Cardiac muscle cell (in vitro differentiated cells and primary cell): ENCODE measurements at regions not wholly inside any gene's neighbourhood (a gene's known extent, or its start where the extent isn't known, plus 50 kb on each side); places are given as distances from the start of the nearest gene placed in this dataset.
A peak's percentile ranks its signal among the peaks of the same experiment; 100 is the strongest.

ENCODE experiments used
- DNase-seq, 2 donors: peaks; one replicate each; pipeline versions ENCODE4 v3.0.0 to v3.0.0-alpha.2; 2010 to 2017; ENCODE audit warnings: low read depth in 1 of 2, low spot score in 1 of 2
- H3K27ac ChIP-seq: fragments of 200-600 bp; sonication (generic); 2 replicates; pipeline ENCODE4 v1.5.1; 2016
- H3K27me3 ChIP-seq: fragments of 200-600 bp; sonication (generic); 2 replicates; pipeline ENCODE4 v1.6.0; 2016; ENCODE audit warnings: control low read depth
- H3K36me3 ChIP-seq: fragments of 200-600 bp; sonication (generic); 2 replicates; pipeline ENCODE4 v1.5.1; 2016; ENCODE audit warnings: control low read depth
- H3K4me1 ChIP-seq: fragments of 200-600 bp; sonication (generic); 2 replicates; pipeline ENCODE4 v1.8.1; 2017; ENCODE audit warnings: low read depth, mild to moderate bottlenecking, mixed run types
- H3K4me3 ChIP-seq: fragments of 200-600 bp; sonication (generic); 2 replicates; pipeline ENCODE4 v1.5.1; 2016; ENCODE audit warnings: mild to moderate bottlenecking
- H3K9me3 ChIP-seq: fragments of 200-600 bp; sonication (generic); 2 replicates; pipeline ENCODE4 v1.5.1; 2017; ENCODE audit warnings: low read depth, mild to moderate bottlenecking, control low read depth
- TF ChIP-seq, protein P1 (sequence below): IDR thresholded peaks from 2 replicates; pipeline ENCODE4 v1.5.1; 2012; ENCODE audit warnings: low read depth, mild to moderate bottlenecking, low read length

DNA sequence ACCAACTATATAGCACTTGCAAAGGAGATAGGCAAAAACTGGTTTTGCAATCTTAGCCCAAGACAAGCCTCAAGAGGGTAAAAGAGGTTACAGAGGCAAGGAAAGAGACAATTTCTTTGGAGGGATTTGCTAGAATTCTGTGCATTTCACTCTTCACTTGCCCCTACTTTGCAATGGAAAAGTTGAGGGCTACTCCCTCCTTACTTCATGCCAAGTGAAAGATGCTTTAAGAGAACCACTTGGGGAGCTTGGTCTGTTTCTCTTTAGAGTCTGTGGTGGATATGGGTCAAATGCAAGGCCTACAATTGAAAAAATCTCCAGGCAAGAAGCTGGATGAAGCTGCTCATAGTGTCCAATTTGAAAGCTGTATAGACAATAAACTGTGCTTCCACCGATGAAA lies 167.7 kb upstream of the DIO2 start:
- H3K9me3 ChIP-seq, result no peaks in the 10 kb centered on the region
- no peaks in the 10 kb centered on the region for H3K27me3 ChIP-seq
- TF ChIP-seq, protein P1, sequence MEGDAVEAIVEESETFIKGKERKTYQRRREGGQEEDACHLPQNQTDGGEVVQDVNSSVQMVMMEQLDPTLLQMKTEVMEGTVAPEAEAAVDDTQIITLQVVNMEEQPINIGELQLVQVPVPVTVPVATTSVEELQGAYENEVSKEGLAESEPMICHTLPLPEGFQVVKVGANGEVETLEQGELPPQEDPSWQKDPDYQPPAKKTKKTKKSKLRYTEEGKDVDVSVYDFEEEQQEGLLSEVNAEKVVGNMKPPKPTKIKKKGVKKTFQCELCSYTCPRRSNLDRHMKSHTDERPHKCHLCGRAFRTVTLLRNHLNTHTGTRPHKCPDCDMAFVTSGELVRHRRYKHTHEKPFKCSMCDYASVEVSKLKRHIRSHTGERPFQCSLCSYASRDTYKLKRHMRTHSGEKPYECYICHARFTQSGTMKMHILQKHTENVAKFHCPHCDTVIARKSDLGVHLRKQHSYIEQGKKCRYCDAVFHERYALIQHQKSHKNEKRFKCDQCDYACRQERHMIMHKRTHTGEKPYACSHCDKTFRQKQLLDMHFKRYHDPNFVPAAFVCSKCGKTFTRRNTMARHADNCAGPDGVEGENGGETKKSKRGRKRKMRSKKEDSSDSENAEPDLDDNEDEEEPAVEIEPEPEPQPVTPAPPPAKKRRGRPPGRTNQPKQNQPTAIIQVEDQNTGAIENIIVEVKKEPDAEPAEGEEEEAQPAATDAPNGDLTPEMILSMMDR, result no peak
- no peaks in the 10 kb centered on the region for H3K4me1 ChIP-seq
- no peak overlapping the region for H3K27ac ChIP-seq
- H3K4me3 ChIP-seq, result no peak overlapping the region
- DNase-seq, result no peak
- no peaks in the 10 kb centered on the region for H3K36me3 ChIP-seq

GRCh38 chr14:80378084-80378690 lies 166.9 kb upstream of the DIO2 start:
- Histone ChIP-seq H3K27ac (no peak overlapping the region), H3K9me3 (no peaks in the 10 kb centered on the region), H3K27me3 (no peaks in the 10 kb centered on the region), H3K4me1 (no peaks in the 10 kb centered on the region), H3K36me3 (no peaks in the 10 kb centered on the region), H3K4me3 (no peak overlapping the region)
- no peak for DNase-seq
- TF ChIP-seq, protein P1, result no peak

- H3K4me1 ChIP-seq, result peaks cover 14% of the 10 kb centered on the region
- TF ChIP-seq, protein P1, result no peak
These were observed 153.5 kb upstream of the DIO2 start for GRCh38 chr14:80364816-80365215.

GRCh38 chr14:80364274-80364673 lies 153.0 kb upstream of the DIO2 start:
- Histone ChIP-seq H3K36me3 (no peaks in the 10 kb centered on the region), H3K4me3 (no peak overlapping the region), H3K27ac (peak overlapping the region; percentile 69), H3K27me3 (no peaks in the 10 kb centered on the region), H3K4me1 (peaks cover 14% of the 10 kb centered on the region), H3K9me3 (no peaks in the 10 kb centered on the region)
- DNase-seq, result peak in 1 of 2 donors; percentile 55
- TF ChIP-seq, protein P1, result peak; percentile 45

More at GRCh38 chr14:80364816-80365215, 153.5 kb upstream of the DIO2 start:
- no peak overlapping the region for H3K4me3 ChIP-seq
- no peaks in the 10 kb centered on the region for H3K27me3 ChIP-seq
- H3K36me3 ChIP-seq, result no peaks in the 10 kb centered on the region
- no peaks in the 10 kb centered on the region for H3K9me3 ChIP-seq
- DNase-seq, result no peak
- peak overlapping the region; percentile 69 for H3K27ac ChIP-seq

DNA sequence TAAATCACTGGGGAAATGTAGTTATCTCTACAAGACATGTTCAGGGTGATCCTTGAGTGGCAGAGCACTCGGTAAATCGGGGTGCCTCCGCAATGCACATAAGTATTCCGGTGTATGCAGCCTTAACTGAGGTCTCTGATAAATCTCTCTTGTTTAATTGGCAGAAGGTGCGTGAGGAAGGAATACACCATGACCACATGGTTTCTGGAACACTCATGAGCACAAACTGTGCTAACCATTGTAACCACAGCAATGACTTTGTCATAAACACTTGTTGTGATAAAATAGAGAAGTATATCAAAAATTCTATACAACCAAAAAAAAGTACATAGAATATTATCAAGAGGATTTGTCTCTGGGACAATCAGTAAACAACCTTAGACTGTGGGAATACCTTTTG lies 146.8 kb upstream of the DIO2 start:
- H3K4me3 ChIP-seq, result no peak overlapping the region
- no peaks in the 10 kb centered on the region for H3K4me1 ChIP-seq
- no peak overlapping the region for H3K27ac ChIP-seq
- peak in 1 of 2 donors; percentile 4 for DNase-seq
- H3K27me3 ChIP-seq, result no peaks in the 10 kb centered on the region
- H3K9me3 ChIP-seq, result no peaks in the 10 kb centered on the region
- no peaks in the 10 kb centered on the region for H3K36me3 ChIP-seq
- TF ChIP-seq, protein P1, result no peak
